ENCODE measurements at regions not wholly inside any gene's neighbourhood (a gene's known extent, or its start where the extent isn't known, plus 50 kb on each side); places are given as distances from the start of the nearest gene placed in this dataset.

GRCh38 chr2:65731476-65731875 lies 299.1 kb upstream of the SPRED2 start:
- no peak for DNase-seq (ENCODE audit: low read depth)

GRCh38 chr2:65730186-65730585 lies 297.8 kb upstream of the SPRED2 start:
- no peak for DNase-seq (ENCODE audit: low read depth)

GRCh38 chr2:65729246-65729645 lies 296.8 kb upstream of the SPRED2 start:
- no peak for DNase-seq (ENCODE audit: low read depth)

- no peak for DNase-seq (ENCODE audit: low read depth)
Measured at GRCh38 chr2:65728477-65729180, 296.2 kb upstream of the SPRED2 start.

GRCh38 chr2:65727816-65728215 lies 295.4 kb upstream of the SPRED2 start:
- DNase-seq (ENCODE audit: low read depth): no peak

GRCh38 chr2:65727381-65727780 lies 295.0 kb upstream of the SPRED2 start:
- DNase-seq (ENCODE audit: low read depth): no peak

- DNase-seq (ENCODE audit: low read depth): no peak
Measured at GRCh38 chr2:65724752-65725151, 292.4 kb upstream of the SPRED2 start.

GRCh38 chr2:65724336-65724735 lies 291.9 kb upstream of the SPRED2 start:
- no peak for DNase-seq (ENCODE audit: low read depth)

- peak; percentile 6 for DNase-seq (ENCODE audit: low read depth)
Measured at GRCh38 chr2:65722028-65722778, 289.8 kb upstream of the SPRED2 start.

GRCh38 chr2:65716698-65717097 lies 284.3 kb upstream of the SPRED2 start:
- DNase-seq (ENCODE audit: low read depth): no peak

GRCh38 chr2:65715323-65715722 lies 282.9 kb upstream of the SPRED2 start:
- DNase-seq (ENCODE audit: low read depth): no peak

- no peak for DNase-seq (ENCODE audit: low read depth)
Measured at GRCh38 chr2:65714866-65715265, 282.5 kb upstream of the SPRED2 start.

GRCh38 chr2:65711863-65712262 lies 279.5 kb upstream of the SPRED2 start:
- DNase-seq (ENCODE audit: low read depth): no peak

GRCh38 chr2:65710779-65711295 lies 278.4 kb upstream of the SPRED2 start:
- peak; percentile 32 for DNase-seq (ENCODE audit: low read depth)

GRCh38 chr2:65710356-65710755 lies 278.0 kb upstream of the SPRED2 start:
- DNase-seq (ENCODE audit: low read depth): no peak

- peak; percentile 2 for DNase-seq (ENCODE audit: low read depth)
Measured at GRCh38 chr2:65708086-65708485, 275.7 kb upstream of the SPRED2 start.

- no peak for DNase-seq (ENCODE audit: low read depth)
Measured at GRCh38 chr2:65706411-65706810, 274.0 kb upstream of the SPRED2 start.

- DNase-seq (ENCODE audit: low read depth): no peak
Measured at GRCh38 chr2:65701191-65701590, 268.8 kb upstream of the SPRED2 start.

- DNase-seq (ENCODE audit: low read depth): no peak
Measured at GRCh38 chr2:65700720-65701119, 268.3 kb upstream of the SPRED2 start.

- no peak for DNase-seq (ENCODE audit: low read depth)
Measured at GRCh38 chr2:65700004-65700651, 267.7 kb upstream of the SPRED2 start.

- no peak for DNase-seq (ENCODE audit: low read depth)
Measured at GRCh38 chr2:65691816-65692215, 259.4 kb upstream of the SPRED2 start.

- DNase-seq (ENCODE audit: low read depth): no peak
Measured at GRCh38 chr2:65688141-65688886, 255.9 kb upstream of the SPRED2 start.

All from ELR (cell line).